ENCODE measurements at regions not wholly inside any gene's neighbourhood (a gene's known extent, or its start where the extent isn't known, plus 50 kb on each side); places are given as distances from the start of the nearest gene placed in this dataset.
"Not testable (repeated sequence)": the region's sequence is repeated elsewhere in the genome, so short reads cannot be mapped to it uniquely, and the experiment has no call there.

DNA sequence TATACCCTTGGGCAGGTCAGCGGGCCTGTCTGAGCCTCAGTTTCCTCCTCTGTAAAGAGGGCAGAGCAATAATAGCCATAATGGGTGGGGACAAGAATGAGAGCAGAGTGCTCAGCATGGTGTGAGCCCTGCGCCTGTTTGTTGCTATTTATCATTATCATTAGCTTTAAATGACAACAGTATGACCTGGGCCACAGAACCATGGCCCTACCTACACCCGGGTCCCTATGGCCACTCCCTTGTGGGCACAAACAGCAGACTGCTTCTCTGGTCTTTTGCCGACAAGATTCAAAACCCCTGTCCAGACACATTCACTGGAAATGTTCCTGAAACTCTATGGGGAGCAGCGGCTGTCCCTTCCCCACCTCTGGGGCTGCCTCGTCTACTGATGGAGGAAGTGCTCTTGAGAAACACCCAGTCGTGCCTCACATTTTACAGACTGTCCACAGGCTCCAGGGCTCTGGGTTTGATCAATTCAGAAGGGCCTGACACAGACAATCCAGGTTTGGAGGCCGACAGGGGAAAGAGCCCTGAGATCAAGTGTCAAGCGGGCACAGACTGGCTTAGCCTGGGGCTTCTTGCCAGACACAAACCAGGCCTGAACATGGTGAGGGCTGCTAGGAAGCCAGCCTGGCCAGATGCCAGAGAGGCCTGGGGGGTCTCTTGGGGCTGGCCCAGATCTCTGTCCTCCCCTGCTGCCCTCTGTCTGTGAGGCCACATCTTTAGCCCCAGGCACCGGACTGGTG, 112.5 kb upstream of the CD82 start:
- no peak for DNase-seq (ENCODE audit: low spot score)

- DNase-seq (ENCODE audit: low spot score), result no peak
These were observed 111.6 kb upstream of the CD82 start for GRCh38 chr11:44453871-44454270.

GRCh38 chr11:44454666-44455065, 110.8 kb upstream of the CD82 start:
- DNase-seq (ENCODE audit: low spot score), result no peak

GRCh38 chr11:44456544-44457300, 108.7 kb upstream of the CD82 start:
- DNase-seq (ENCODE audit: low spot score), result no peak

- DNase-seq (ENCODE audit: low spot score), result no peak
These were observed 107.6 kb upstream of the CD82 start for GRCh38 chr11:44457862-44458261.

GRCh38 chr11:44463751-44464150, 101.7 kb upstream of the CD82 start:
- no peak for DNase-seq (ENCODE audit: low spot score)

DNA sequence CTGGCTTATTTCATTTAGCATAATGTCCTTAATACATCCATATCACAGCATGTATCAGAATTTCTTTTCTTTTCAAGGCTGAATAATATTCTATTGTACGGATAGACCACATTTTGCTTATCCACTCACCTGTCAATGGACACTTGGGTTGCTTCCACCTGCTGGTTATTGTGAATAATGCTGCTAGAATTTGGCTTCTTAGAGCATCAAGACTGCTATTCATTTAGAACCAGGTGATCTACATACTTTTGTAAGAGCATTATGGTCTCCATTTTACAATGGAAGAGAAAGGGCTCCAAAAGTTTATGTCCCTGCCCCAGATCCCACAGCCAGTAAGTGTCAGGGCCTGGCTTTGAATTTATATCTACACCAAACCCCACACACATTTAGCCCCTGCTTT, 100.7 kb upstream of the CD82 start:
- peak; percentile 47 for DNase-seq (ENCODE audit: low spot score)

- no peak for DNase-seq (ENCODE audit: low spot score)
These were observed 98.8 kb upstream of the CD82 start for GRCh38 chr11:44466531-44467205.

- DNase-seq (ENCODE audit: low spot score), result peak; percentile 47
These were observed 98.0 kb upstream of the CD82 start for GRCh38 chr11:44467413-44467812.

DNA sequence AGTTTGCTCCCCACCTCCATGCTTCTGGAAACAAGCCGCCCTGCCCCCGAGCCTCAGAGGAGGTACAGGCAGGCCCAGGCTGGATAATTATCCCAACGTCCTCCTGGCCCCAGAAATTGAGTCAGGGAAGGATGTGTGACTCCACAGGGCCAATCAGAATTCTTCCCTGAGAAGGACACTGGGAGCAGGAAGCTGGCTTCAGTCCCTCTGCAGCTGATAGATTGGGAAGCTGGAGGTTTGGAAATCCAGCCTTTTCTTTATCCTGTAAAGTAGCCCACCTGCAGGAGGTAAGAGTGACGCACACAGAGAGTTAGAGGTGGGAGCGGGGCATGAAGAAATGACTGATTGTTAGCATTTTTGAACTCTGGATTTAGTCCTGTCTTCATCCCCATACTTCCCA, 97.5 kb upstream of the CD82 start:
- no peak for DNase-seq (ENCODE audit: low spot score)

GRCh38 chr11:44468345-44468988, 97.0 kb upstream of the CD82 start:
- DNase-seq (ENCODE audit: low spot score), result no peak

GRCh38 chr11:44469412-44469811, 96.1 kb upstream of the CD82 start:
- DNase-seq (ENCODE audit: low spot score), result no peak

DNA sequence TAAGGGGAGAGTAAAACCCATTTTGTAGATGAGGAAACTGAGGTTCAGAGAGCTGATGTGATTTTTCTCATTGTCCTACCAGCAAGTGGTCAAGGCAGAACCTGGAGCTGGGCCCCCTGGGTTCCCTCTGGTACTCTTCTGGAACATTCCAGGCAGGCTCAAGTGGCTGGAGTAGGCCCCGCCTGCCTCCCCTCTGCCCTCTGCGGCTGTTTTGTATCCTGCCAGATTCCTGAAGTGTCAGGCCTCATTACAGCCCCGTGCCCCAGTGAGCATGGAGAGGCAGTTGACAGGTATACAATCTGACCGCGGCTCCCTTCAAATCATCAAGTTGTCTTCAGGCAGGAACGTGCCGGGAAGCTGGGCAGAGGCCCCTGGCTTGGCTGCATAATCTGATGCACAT, 94.6 kb upstream of the CD82 start:
- no peak for DNase-seq (ENCODE audit: low spot score)

- DNase-seq (ENCODE audit: low spot score), result no peak
These were observed 93.9 kb upstream of the CD82 start for GRCh38 chr11:44471603-44472002.

GRCh38 chr11:44472916-44473315, 92.5 kb upstream of the CD82 start:
- no peak for DNase-seq (ENCODE audit: low spot score)

- DNase-seq (ENCODE audit: low spot score), result no peak
These were observed 90.8 kb upstream of the CD82 start for GRCh38 chr11:44474702-44475101.

DNA sequence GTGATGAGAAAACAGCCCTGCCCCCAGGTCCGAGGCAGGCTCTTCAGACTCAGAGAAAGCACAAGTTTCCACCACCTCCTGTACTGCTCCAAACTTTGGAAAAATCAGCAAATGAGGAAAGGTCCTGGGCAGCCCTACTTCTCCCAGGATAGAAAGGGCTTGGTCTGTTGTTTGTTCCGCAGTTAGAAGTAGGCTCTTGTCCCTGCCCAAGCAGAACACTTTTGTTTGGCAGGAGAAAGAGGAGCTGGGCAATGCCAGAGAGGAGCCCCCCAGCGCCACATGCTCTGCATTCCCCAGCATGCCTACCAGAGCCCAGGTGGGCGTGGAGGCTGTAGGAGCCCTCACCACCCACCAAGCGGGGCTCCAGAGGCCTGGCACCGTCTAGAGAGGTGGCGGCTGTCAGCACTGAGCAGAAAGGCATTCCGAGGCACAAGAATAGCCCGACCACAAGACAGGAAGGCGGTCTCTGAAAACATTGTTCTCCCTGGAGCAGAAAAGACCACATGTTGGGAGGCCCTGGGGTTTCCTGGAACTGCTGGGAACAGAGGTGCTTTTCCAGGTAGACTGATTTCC, 90.3 kb upstream of the CD82 start:
- DNase-seq (ENCODE audit: low spot score), result no peak

- not testable (repeated sequence) for DNase-seq (ENCODE audit: low spot score)
These were observed 83.1 kb upstream of the CD82 start for GRCh38 chr11:44482338-44482737.

- peak; percentile 46 for DNase-seq (ENCODE audit: low spot score)
These were observed 81.4 kb upstream of the CD82 start for GRCh38 chr11:44483919-44484610.

- no peak for DNase-seq (ENCODE audit: low spot score)
These were observed 77.1 kb upstream of the CD82 start for GRCh38 chr11:44488165-44488965.

- DNase-seq (ENCODE audit: low spot score), result no peak
These were observed 72.1 kb upstream of the CD82 start for GRCh38 chr11:44493383-44493782.

All from SW480 (cell line).